Heart right ventricle (tissue), 16 donors: ENCODE measurements at regions not wholly inside any gene's neighbourhood (a gene's known extent, or its start where the extent isn't known, plus 50 kb on each side); places are given as distances from the start of the nearest gene placed in this dataset.

ENCODE experiments used
- ATAC-seq, 8 donors: fragments of 200-7000 bp; cut with Tn5 transposase; one replicate each; pipeline ENCODE4 v1.9.1; 2020; ENCODE audit warnings: mild to moderate bottlenecking in 8 of 8, moderate library complexity in 8 of 8, moderate number of reproducible peaks in 1 of 8
- DNase-seq, 2 donors: peaks; one replicate each; pipeline ENCODE4 v3.0.0-alpha.2; 2020
- H3K27ac ChIP-seq, 10 donors: fragments of 200-600 bp; sonication (generic) in 2 of 10; one replicate each; pipeline versions ENCODE4 v1.5.0 to v1.8.0; 2020 to 2022; ENCODE audit warnings: mild to moderate bottlenecking in 3 of 10
- H3K27me3 ChIP-seq, 7 donors: fragments of 200-600 bp; one replicate each; pipeline ENCODE4 v1.8.0; 2021 to 2022; ENCODE audit warnings: mild to moderate bottlenecking in 2 of 7
- H3K36me3 ChIP-seq, 9 donors: fragments of 200-600 bp; sonication (generic) in 1 of 9; one replicate each; pipeline versions ENCODE4 v1.5.0 to v1.8.0; 2020 to 2022; ENCODE audit warnings: mild to moderate bottlenecking in 2 of 9
- H3K4me1 ChIP-seq, 9 donors: fragments of 200-600 bp; sonication (generic) in 1 of 9; one replicate each; pipeline versions ENCODE4 v1.5.0 to v1.8.0; 2020 to 2022; ENCODE audit warnings: mild to moderate bottlenecking in 4 of 9
- H3K4me3 ChIP-seq, 10 donors: fragments of 200-600 bp; sonication (generic) in 2 of 10; one replicate each; pipeline versions ENCODE4 v1.5.0 to v1.8.0; 2020 to 2022; ENCODE audit warnings: mild to moderate bottlenecking in 7 of 10, moderate library complexity in 2 of 10
- H3K9me3 ChIP-seq, 11 donors: fragments of 200-600 bp in 10 of 11; sonication (generic) in 2 of 11; one replicate each; pipeline versions ENCODE4 v1.5.0 to v1.8.0; 2013 to 2022; ENCODE audit warnings: mild to moderate bottlenecking in 2 of 11, control low read depth in 1 of 11, moderate library complexity in 1 of 11
- CTCF ChIP-seq, 9 donors: fragments of 200-600 bp; sonication (generic) in 2 of 9; IDR thresholded peaks; one replicate each; pipeline versions ENCODE4 v1.5.0 to v1.8.0; 2021 to 2022; ENCODE audit warnings: antibody characterized with exemption in 9 of 9, mild to moderate bottlenecking in 5 of 9, moderate library complexity in 1 of 9
- WGBS, 2 donors: extraction: QIAGEN DNeasy Blood & Tissue Kit; methylation state at CpG; one replicate each; pipeline ENCODE4 v1.1.7; 2013; ENCODE audit warnings: inconsistent platforms in 1 of 2; 5-methylcytosine and 5-hydroxymethylcytosine counted together
- intact Hi-C, 10 donors: fragments of 100-400 bp; cut with DNase I; formaldehyde crosslinking; loops; one replicate each; pipeline versions ENCODE4 v1.11.1 to v1.14.2; 2022
- donor health status: Arrhythmogenic right ventricular cardiomyopathy.
- donor health status: ischemic (EF 13 %, LVEDD 7.1; RV severe dilation, severe dysfunction).
- donor health status: healthy with polysubstance abuse.
- donor health status: DM: no; HTN: yes; CAD: no.
- donor health status: DM: no; HTN: no; CAD: no.
- donor health status: ischemic (EF 25% LVEDD 6.9; RV normal size, moderate dysfunction).
- donor health status: ischemic (EF 25% LVEDD 5.7; RV mildly dilated, moderate dysfunction).
- donor health status: healthy.
- donor health status: DM: yes; HTN: yes; CAD: no.
- donor health status: Ischemic cardiomyopathy.
- donor health status: ischemic (EF 35%, LVEDD 5.7; RV mildly dilated, moderate dysfunction).
- donor health status: nonischemic (EF 11% LVEDD 7.7; RV severe dilation, severe dysfunction).
- donor health status: DM: yes; HTN: yes; CAD: no.
- donor health status: PGD.
- donor health status: ischemic (EF 29% LVEDD 5.4; RV normal size, mild dysfunction).
- donor health status: nonischemic (EF 23%, LVEDD 6.1; RV moderate dilation, normal function).

GRCh38 chr1:185442050-185442449 lies 125.0 kb upstream of the IVNS1ABP start:
- Histone ChIP-seq H3K9me3 (no peaks in the 10 kb centered on the region), H3K4me1 (peaks cover 0 to 50% (median 11%) of the 10 kb centered on the region in 9 donors), H3K27me3 (no peaks in the 10 kb centered on the region), H3K27ac (no peak overlapping the region), H3K4me3 (no peak overlapping the region), H3K36me3 (no peaks in the 10 kb centered on the region)
- DNase-seq: no peak
- TF ChIP-seq CTCF (IDR thresholded peaks at IDR 0.05): no peak
- intact Hi-C loops: no loop called here
- no peak for ATAC-seq
- WGBS, 2 donors: 84 to 90% methylated on average over 2 of the region's 2 CpGs

GRCh38 chr1:185441605-185442004 lies 124.6 kb upstream of the IVNS1ABP start:
- 21 to 25% methylated on average over 3 of the region's 3 CpGs for WGBS, 2 donors
- Histone ChIP-seq H3K4me1 (peaks cover 0 to 50% (median 11%) of the 10 kb centered on the region in 9 donors), H3K4me3 (no peak overlapping the region), H3K9me3 (no peaks in the 10 kb centered on the region), H3K36me3 (no peaks in the 10 kb centered on the region), H3K27me3 (no peaks in the 10 kb centered on the region), H3K27ac (no peak overlapping the region)
- TF ChIP-seq CTCF (IDR thresholded peaks at IDR 0.05): no peak
- DNase-seq (no peak), ATAC-seq (no peak)
- intact Hi-C loops: no loop called here

GRCh38 chr1:185440877-185441276 lies 123.8 kb upstream of the IVNS1ABP start:
- Histone ChIP-seq H3K27ac (peak overlapping the region in 1 of 10 donors; percentile 84), H3K9me3 (no peaks in the 10 kb centered on the region), H3K27me3 (no peaks in the 10 kb centered on the region), H3K36me3 (no peaks in the 10 kb centered on the region), H3K4me1 (peaks cover 0 to 50% (median 11%) of the 10 kb centered on the region in 9 donors), H3K4me3 (no peak overlapping the region)
- intact Hi-C loops: no loop called here
- TF ChIP-seq CTCF (IDR thresholded peaks at IDR 0.05): no peak
- DNase-seq (no peak), ATAC-seq (no peak)

DNA sequence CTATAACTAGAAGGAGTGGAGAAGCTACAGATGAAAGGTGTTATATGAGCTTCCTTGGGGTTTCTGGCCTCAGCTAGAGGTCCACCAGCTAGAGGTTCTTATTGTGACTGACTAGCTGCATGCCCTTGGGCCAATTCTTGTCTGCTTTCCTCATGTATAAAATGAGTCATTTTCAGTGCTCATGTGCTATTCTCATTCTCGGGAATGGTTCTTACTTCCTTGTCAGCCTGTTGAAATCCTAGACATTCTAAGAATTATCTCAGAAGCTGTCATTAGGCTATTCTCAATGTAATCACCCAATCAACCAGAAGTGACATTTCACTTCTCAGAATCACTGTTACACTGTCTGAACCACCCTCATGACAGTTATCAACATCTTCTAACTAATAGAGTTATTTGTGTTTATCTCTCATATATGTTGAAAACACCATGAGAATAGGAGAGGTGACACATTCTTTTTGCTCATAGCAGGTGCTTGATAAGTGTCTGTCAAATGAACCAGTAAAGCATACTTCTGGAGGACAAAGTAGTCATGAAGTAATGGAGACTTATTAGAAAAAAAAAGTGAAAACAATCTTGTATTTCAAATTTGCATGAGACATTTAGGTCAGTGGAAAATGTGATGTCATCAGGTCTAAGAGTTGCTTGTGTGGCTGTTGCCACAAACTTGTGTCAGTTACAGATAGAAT lies 122.8 kb upstream of the IVNS1ABP start:
- H3K36me3 ChIP-seq: no peaks in the 10 kb centered on the region
- no peak for TF ChIP-seq CTCF (IDR thresholded peaks at IDR 0.05)
- 34 to 52% methylated on average over 1 of the region's 1 CpG for WGBS, 2 donors
- H3K27me3 ChIP-seq: no peaks in the 10 kb centered on the region
- peak overlapping the region in 2 of 10 donors; percentile 13 to 84 for H3K27ac ChIP-seq
- intact Hi-C loops: no loop called here
- H3K4me3 ChIP-seq: no peak overlapping the region
- DNase-seq: no peak
- no peaks in the 10 kb centered on the region for H3K9me3 ChIP-seq
- H3K4me1 ChIP-seq: peaks cover 0 to 50% (median 11%) of the 10 kb centered on the region in 9 donors
- peak in 6 of 8 donors; percentile 27 to 85 (median 48) for ATAC-seq
